BE2C (cell line): ENCODE measurements at regions not wholly inside any gene's neighbourhood (a gene's known extent, or its start where the extent isn't known, plus 50 kb on each side); places are given as distances from the start of the nearest gene placed in this dataset.

Experiments
- DNase-seq: peaks from one replicate; pipeline ENCODE4 v3.0.0-alpha.2; 2020
- H3K27me3 ChIP-seq: fragments of 250-450 bp; sonication (Bioruptor Pico); 2 replicates; pipeline ENCODE4 v1.5.1; 2020; ENCODE audit warnings: mild to moderate bottlenecking
- H3K36me3 ChIP-seq: fragments of 250-450 bp; sonication (Bioruptor Pico); 2 replicates; pipeline ENCODE4 v1.5.1; 2020; ENCODE audit warnings: mild to moderate bottlenecking
- H3K4me1 ChIP-seq: fragments of 250-450 bp; sonication (Bioruptor Pico); 2 replicates; pipeline ENCODE4 v1.5.1; 2020
- H3K4me3 ChIP-seq: 2 replicates; pipeline ENCODE4 v1.5.1; 2011; ENCODE audit warnings: low read depth, low read length
- H3K9me3 ChIP-seq: fragments of 250-450 bp; sonication (Bioruptor Pico); 2 replicates; pipeline ENCODE4 v1.5.1; 2020
- CTCF ChIP-seq: IDR thresholded peaks from 2 replicates; pipeline ENCODE4 v1.5.1; 2012; ENCODE audit warnings: mild to moderate bottlenecking, low read depth, low read length

- Histone ChIP-seq H3K4me3 (peak overlapping the region; percentile 30; the same call in 1 of the 2 replicates), H3K27me3 (no peaks in the 10 kb centered on the region), H3K36me3 (no peaks in the 10 kb centered on the region), H3K4me1 (peaks cover 13% of the 10 kb centered on the region), H3K9me3 (no peaks in the 10 kb centered on the region)
- DNase-seq: peak; percentile 73
- peak; percentile 27; the same call in 1 of the 2 replicates for TF ChIP-seq CTCF
Observed at GRCh38 chr9:82680179-82680935, 382.6 kb downstream of the RASEF start.

GRCh38 chr9:82681809-82682208, 381.1 kb downstream of the RASEF start:
- DNase-seq: no peak
- Histone ChIP-seq H3K36me3 (no peaks in the 10 kb centered on the region), H3K27me3 (no peaks in the 10 kb centered on the region), H3K4me1 (peaks cover 13% of the 10 kb centered on the region), H3K4me3 (no peak overlapping the region), H3K9me3 (no peaks in the 10 kb centered on the region)
- no peak for TF ChIP-seq CTCF

- Histone ChIP-seq H3K27me3 (no peaks in the 10 kb centered on the region), H3K9me3 (no peaks in the 10 kb centered on the region), H3K36me3 (no peaks in the 10 kb centered on the region), H3K4me3 (no peak overlapping the region), H3K4me1 (peaks cover 13% of the 10 kb centered on the region)
- TF ChIP-seq CTCF: no peak
- no peak for DNase-seq
Observed at GRCh38 chr9:82682431-82682830, 380.5 kb downstream of the RASEF start.

GRCh38 chr9:82695704-82696103, 367.2 kb downstream of the RASEF start:
- DNase-seq: no peak
- no peaks in the 10 kb centered on the region for H3K36me3 ChIP-seq
- no peaks in the 10 kb centered on the region for H3K4me1 ChIP-seq
- TF ChIP-seq CTCF: no peak
- no peaks in the 10 kb centered on the region for H3K27me3 ChIP-seq
- no peak overlapping the region for H3K4me3 ChIP-seq
- H3K9me3 ChIP-seq: no peaks in the 10 kb centered on the region

GRCh38 chr9:82706786-82707185, 356.2 kb downstream of the RASEF start:
- no peak for TF ChIP-seq CTCF
- no peak for DNase-seq
- no peaks in the 10 kb centered on the region for H3K9me3 ChIP-seq
- no peaks in the 10 kb centered on the region for H3K36me3 ChIP-seq
- no peaks in the 10 kb centered on the region for H3K27me3 ChIP-seq
- H3K4me1 ChIP-seq: no peaks in the 10 kb centered on the region; the same call in 1 of the 2 replicates
- H3K4me3 ChIP-seq: no peak overlapping the region

- no peaks in the 10 kb centered on the region for H3K36me3 ChIP-seq
- H3K9me3 ChIP-seq: no peaks in the 10 kb centered on the region
- TF ChIP-seq CTCF: no peak
- H3K4me3 ChIP-seq: no peak overlapping the region
- no peak for DNase-seq
- H3K27me3 ChIP-seq: no peaks in the 10 kb centered on the region
- H3K4me1 ChIP-seq: no peaks in the 10 kb centered on the region; the same call in 1 of the 2 replicates
Observed at GRCh38 chr9:82716821-82717220, 346.1 kb downstream of the RASEF start.
